ENCODE measurements at regions not wholly inside any gene's neighbourhood (a gene's known extent, or its start where the extent isn't known, plus 50 kb on each side); places are given as distances from the start of the nearest gene placed in this dataset.

GRCh38 chr11:122259195-122259821 lies 143.3 kb upstream of the BLID start:
- H3K4me3 ChIP-seq (ENCODE audit: low read depth, low read length): no peak overlapping the region
- TF ChIP-seq, protein P1, sequence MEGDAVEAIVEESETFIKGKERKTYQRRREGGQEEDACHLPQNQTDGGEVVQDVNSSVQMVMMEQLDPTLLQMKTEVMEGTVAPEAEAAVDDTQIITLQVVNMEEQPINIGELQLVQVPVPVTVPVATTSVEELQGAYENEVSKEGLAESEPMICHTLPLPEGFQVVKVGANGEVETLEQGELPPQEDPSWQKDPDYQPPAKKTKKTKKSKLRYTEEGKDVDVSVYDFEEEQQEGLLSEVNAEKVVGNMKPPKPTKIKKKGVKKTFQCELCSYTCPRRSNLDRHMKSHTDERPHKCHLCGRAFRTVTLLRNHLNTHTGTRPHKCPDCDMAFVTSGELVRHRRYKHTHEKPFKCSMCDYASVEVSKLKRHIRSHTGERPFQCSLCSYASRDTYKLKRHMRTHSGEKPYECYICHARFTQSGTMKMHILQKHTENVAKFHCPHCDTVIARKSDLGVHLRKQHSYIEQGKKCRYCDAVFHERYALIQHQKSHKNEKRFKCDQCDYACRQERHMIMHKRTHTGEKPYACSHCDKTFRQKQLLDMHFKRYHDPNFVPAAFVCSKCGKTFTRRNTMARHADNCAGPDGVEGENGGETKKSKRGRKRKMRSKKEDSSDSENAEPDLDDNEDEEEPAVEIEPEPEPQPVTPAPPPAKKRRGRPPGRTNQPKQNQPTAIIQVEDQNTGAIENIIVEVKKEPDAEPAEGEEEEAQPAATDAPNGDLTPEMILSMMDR (IDR thresholded peaks at IDR 0.05; ENCODE audit: borderline replicate concordance, insufficient read depth, low read depth, low read length): no peak

- TF ChIP-seq, protein P1 (IDR thresholded peaks at IDR 0.05; ENCODE audit: borderline replicate concordance, insufficient read depth, low read depth, low read length): no peak
- no peak overlapping the region for H3K4me3 ChIP-seq (ENCODE audit: low read depth, low read length)
Measured at GRCh38 chr11:122258446-122259194, 142.6 kb upstream of the BLID start.

DNA sequence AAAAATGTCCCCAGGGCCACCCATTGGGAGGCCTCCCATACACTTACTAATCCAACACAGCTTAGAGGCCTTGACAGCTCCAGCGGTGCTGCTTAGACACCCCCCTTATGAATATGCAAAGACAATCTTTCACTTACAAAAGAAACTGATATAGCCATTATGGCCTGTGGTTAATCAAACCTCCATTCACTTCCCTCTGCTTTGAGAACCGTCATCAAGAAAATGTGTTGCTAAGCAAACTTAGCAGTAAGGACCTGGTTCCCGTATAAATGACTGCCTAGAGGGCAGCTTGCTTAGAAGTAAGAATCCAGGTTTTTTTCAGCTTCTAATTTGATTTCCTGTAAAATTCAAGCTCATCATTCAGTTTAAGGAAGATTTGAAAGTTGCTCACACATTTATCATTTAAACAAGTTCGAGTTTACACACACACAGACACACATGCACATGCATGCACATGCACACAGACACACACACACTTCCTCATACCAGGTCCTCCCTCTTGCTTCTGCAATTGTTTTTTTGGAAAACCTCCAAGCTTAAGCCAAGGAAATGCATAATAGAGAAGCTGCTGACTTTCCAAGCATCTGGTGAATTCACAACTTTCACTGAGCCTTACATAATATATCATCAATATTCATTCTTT lies 137.7 kb upstream of the BLID start:
- TF ChIP-seq, protein P1 (IDR thresholded peaks at IDR 0.05; ENCODE audit: borderline replicate concordance, insufficient read depth, low read depth, low read length): no peak
- H3K4me3 ChIP-seq (ENCODE audit: low read depth, low read length): no peak overlapping the region

- TF ChIP-seq, protein P1 (IDR thresholded peaks at IDR 0.05; ENCODE audit: borderline replicate concordance, insufficient read depth, low read depth, low read length): no peak
Measured at GRCh38 chr11:122248939-122249338, 132.9 kb upstream of the BLID start.

GRCh38 chr11:122248131-122248530 lies 132.1 kb upstream of the BLID start:
- TF ChIP-seq, protein P1 (IDR thresholded peaks at IDR 0.05; ENCODE audit: borderline replicate concordance, insufficient read depth, low read depth, low read length): no peak
- H3K4me3 ChIP-seq (ENCODE audit: low read depth, low read length): no peak overlapping the region

More at GRCh38 chr11:122248939-122249338, 132.9 kb upstream of the BLID start:
- no peak overlapping the region for H3K4me3 ChIP-seq (ENCODE audit: low read depth, low read length)

DNA sequence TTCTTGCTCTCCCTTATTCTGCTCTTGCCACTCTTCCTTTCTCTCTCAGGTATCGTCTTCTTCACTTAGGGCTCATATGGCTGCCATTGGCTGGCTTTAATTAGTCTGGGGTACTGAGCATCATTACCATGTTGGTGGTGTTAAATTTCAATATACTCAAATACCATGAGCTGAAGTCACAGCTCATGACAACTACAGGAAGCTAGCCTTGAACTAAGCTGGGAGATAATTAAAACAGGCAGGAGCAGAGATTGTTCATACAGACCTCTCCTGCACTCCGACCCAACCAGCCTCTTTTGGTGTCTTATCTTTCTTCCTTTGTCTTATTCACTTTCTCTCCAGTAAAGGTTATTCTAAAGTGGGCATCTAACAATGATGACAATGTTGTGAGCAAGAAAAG lies 130.9 kb upstream of the BLID start:
- TF ChIP-seq, protein P1 (IDR thresholded peaks at IDR 0.05; ENCODE audit: borderline replicate concordance, insufficient read depth, low read depth, low read length): no peak

More for the DNA sequence above, 130.9 kb upstream of the BLID start:
- H3K4me3 ChIP-seq (ENCODE audit: low read depth, low read length): no peak overlapping the region
